ENCODE measurements at regions not wholly inside any gene's neighbourhood (a gene's known extent, or its start where the extent isn't known, plus 50 kb on each side); places are given as distances from the start of the nearest gene placed in this dataset.

- no peak for TF ChIP-seq CTCF (conservative IDR thresholded peaks at IDR 0.05)
- no peak overlapping the region for H3K27ac ChIP-seq
Measured at GRCh38 chr22:22396741-22397291, 111.7 kb downstream of the ZNF280B start.

- TF ChIP-seq CTCF (conservative IDR thresholded peaks at IDR 0.05): no peak
- no peak overlapping the region for H3K27ac ChIP-seq
Measured at GRCh38 chr22:22397292-22397870, 111.2 kb downstream of the ZNF280B start.

GRCh38 chr22:22397875-22398524 is 110.5 kb downstream of the ZNF280B start:
- no peak overlapping the region for H3K27ac ChIP-seq
- TF ChIP-seq CTCF (conservative IDR thresholded peaks at IDR 0.05): no peak

GRCh38 chr22:22398530-22399327 is 109.8 kb downstream of the ZNF280B start:
- H3K27ac ChIP-seq: no peak overlapping the region

GRCh38 chr22:22400099-22400498 is 108.4 kb downstream of the ZNF280B start:
- H3K27ac ChIP-seq: no peak overlapping the region
- no peak for TF ChIP-seq CTCF (conservative IDR thresholded peaks at IDR 0.05)

More at GRCh38 chr22:22398530-22399327, 109.8 kb downstream of the ZNF280B start:
- no peak for TF ChIP-seq CTCF (conservative IDR thresholded peaks at IDR 0.05)

GRCh38 chr22:22400964-22401363 is 107.6 kb downstream of the ZNF280B start:
- no peak overlapping the region for H3K27ac ChIP-seq
- TF ChIP-seq CTCF (conservative IDR thresholded peaks at IDR 0.05): no peak

- no peak overlapping the region for H3K27ac ChIP-seq
- no peak for TF ChIP-seq CTCF (conservative IDR thresholded peaks at IDR 0.05)
Measured at GRCh38 chr22:22401381-22401780, 107.2 kb downstream of the ZNF280B start.

Measured in VCaP (cell line).